ENCODE measurements at regions not wholly inside any gene's neighbourhood (a gene's known extent, or its start where the extent isn't known, plus 50 kb on each side); places are given as distances from the start of the nearest gene placed in this dataset.

DNA sequence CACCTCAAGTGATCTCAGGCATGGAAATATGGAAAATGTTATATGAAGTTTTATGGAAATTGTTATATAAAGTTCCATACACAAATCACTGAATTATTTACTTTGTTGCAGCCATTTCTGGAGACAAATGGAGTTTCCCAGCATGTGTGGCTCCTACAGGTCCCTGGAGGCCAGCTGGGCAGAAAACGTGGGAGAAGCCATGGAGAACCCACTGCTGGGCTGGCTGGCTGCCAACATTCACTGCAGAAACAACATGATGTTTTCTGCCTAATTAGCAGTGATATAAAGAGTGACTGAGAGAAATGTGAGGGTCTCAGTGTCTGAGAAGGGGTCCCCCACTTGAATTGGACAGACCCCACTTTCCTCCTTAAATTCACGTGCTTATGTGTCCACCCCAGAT, 208.8 kb upstream of the IRX2 start (continued):
- TF ChIP-seq, protein P1, sequence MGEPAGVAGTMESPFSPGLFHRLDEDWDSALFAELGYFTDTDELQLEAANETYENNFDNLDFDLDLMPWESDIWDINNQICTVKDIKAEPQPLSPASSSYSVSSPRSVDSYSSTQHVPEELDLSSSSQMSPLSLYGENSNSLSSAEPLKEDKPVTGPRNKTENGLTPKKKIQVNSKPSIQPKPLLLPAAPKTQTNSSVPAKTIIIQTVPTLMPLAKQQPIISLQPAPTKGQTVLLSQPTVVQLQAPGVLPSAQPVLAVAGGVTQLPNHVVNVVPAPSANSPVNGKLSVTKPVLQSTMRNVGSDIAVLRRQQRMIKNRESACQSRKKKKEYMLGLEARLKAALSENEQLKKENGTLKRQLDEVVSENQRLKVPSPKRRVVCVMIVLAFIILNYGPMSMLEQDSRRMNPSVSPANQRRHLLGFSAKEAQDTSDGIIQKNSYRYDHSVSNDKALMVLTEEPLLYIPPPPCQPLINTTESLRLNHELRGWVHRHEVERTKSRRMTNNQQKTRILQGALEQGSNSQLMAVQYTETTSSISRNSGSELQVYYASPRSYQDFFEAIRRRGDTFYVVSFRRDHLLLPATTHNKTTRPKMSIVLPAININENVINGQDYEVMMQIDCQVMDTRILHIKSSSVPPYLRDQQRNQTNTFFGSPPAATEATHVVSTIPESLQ (CRISPR knock-in tag; IDR thresholded peaks at IDR 0.05), result no peak
- no peak for TF ChIP-seq OVOL2 (CRISPR knock-in tag; IDR thresholded peaks at IDR 0.05; ENCODE audit: borderline replicate concordance)
- TF ChIP-seq NR3C1 (CRISPR knock-in tag; conservative IDR thresholded peaks at IDR 0.05; ENCODE audit: low read depth), result no peak
- TF ChIP-seq, protein P2, sequence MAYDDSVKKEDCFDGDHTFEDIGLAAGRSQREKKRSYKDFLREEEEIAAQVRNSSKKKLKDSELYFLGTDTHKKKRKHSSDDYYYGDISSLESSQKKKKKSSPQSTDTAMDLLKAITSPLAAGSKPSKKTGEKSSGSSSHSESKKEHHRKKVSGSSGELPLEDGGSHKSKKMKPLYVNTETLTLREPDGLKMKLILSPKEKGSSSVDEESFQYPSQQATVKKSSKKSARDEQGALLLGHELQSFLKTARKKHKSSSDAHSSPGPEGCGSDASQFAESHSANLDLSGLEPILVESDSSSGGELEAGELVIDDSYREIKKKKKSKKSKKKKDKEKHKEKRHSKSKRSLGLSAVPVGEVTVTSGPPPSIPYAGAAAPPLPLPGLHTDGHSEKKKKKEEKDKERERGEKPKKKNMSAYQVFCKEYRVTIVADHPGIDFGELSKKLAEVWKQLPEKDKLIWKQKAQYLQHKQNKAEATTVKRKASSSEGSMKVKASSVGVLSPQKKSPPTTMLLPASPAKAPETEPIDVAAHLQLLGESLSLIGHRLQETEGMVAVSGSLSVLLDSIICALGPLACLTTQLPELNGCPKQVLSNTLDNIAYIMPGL (CRISPR knock-in tag; IDR thresholded peaks at IDR 0.05), result no peak
- TF ChIP-seq ZNF671 (CRISPR knock-in tag; IDR thresholded peaks at IDR 0.05), result no peak
- no peak for TF ChIP-seq ESRRA (CRISPR knock-in tag; IDR thresholded peaks at IDR 0.05; ENCODE audit: borderline replicate concordance)
- no peak for TF ChIP-seq TEAD4 (CRISPR knock-in tag; IDR thresholded peaks at IDR 0.05)
- TF ChIP-seq, protein P3, sequence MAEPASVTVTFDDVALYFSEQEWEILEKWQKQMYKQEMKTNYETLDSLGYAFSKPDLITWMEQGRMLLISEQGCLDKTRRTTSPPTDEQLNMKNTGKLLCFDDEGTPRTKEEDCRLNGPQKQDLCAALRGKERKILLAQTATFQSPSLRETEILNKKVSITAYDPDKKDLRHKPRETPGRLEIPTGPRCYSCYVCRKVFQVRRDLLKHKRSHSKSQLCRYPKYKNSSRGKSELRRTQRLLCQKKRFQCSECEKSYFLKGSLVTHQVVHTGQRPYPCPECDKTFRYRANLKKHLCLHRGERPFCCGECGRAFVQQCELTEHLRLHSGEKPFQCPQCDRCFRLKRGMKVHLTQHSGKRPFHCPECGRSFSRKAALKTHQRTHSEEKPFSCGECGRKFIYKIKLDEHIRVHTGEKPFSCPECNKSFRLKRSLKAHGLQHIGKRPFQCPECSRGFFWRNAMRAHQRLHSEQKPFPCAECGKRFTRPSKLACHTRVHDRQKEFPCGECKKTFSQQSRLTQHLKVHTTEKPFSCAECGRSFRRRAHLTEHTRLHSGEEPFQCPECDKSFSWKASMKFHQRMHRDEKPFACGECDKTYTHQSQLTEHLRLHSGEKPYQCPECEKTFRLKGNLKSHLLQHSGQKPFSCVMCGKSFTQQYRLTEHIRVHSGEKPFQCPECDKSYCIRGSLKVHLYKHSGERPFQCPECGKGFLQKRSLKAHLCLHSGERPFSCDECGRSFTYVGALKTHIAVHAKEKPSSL (CRISPR knock-in tag; conservative IDR thresholded peaks at IDR 0.05), result no peak
- no peak for TF ChIP-seq MXD4 (CRISPR knock-in tag; IDR thresholded peaks at IDR 0.05; ENCODE audit: borderline replicate concordance)
- TF ChIP-seq TP53 (CRISPR knock-in tag; IDR thresholded peaks at IDR 0.05), result no peak

DNA sequence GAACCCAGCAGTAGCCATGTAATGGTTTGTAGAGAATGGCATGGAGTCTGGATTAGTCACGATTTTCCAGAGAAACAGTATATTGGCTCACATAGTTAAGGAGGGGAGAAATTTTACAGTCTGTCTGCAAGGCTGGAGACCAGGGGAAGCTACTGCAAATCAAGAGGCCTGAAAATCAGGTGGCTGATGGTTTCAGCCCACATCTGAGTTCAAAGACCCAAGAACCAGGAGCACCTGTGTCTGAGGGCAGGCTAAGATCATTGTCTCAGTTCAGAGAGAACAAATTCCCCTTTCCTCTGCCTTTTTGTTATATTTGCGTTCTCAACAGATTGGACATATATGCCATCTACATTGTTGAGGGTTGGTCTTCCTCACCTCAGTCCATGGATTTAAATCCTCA, 207.5 kb upstream of the IRX2 start:
- peaks cover 8% of the 10 kb centered on the region; the same call in 1 of the 2 replicates for H3K36me3 Mint-ChIP-seq
- no peak overlapping the region for H3K4me3 Mint-ChIP-seq
- peaks cover 37% of the 10 kb centered on the region for H3K9me3 Mint-ChIP-seq
- H3K27ac Mint-ChIP-seq, result no peak overlapping the region
- no peaks in the 10 kb centered on the region for H3K4me1 Mint-ChIP-seq
- no peaks in the 10 kb centered on the region for H3K27me3 Mint-ChIP-seq (ENCODE audit: low read depth)
- ChIA-PET POLR2A (no interaction called here), CTCF (no interaction called here)
- DNase-seq (ENCODE audit: low spot score) (no peak), ATAC-seq (no peak)
- TF ChIP-seq JAZF1 (CRISPR knock-in tag; IDR thresholded peaks at IDR 0.05), result no peak
- TF ChIP-seq ZNF416 (CRISPR knock-in tag; IDR thresholded peaks at IDR 0.05), result no peak
- TF ChIP-seq, protein P4, sequence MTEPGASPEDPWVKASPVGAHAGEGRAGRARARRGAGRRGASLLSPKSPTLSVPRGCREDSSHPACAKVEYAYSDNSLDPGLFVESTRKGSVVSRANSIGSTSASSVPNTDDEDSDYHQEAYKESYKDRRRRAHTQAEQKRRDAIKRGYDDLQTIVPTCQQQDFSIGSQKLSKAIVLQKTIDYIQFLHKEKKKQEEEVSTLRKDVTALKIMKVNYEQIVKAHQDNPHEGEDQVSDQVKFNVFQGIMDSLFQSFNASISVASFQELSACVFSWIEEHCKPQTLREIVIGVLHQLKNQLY (CRISPR knock-in tag; IDR thresholded peaks at IDR 0.05), result no peak
- TF ChIP-seq, protein P5, sequence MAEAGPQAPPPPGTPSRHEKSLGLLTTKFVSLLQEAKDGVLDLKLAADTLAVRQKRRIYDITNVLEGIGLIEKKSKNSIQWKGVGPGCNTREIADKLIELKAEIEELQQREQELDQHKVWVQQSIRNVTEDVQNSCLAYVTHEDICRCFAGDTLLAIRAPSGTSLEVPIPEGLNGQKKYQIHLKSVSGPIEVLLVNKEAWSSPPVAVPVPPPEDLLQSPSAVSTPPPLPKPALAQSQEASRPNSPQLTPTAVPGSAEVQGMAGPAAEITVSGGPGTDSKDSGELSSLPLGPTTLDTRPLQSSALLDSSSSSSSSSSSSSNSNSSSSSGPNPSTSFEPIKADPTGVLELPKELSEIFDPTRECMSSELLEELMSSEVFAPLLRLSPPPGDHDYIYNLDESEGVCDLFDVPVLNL (CRISPR knock-in tag; IDR thresholded peaks at IDR 0.05; ENCODE audit: borderline replicate concordance, low read depth), result no peak
- TF ChIP-seq, protein P6, sequence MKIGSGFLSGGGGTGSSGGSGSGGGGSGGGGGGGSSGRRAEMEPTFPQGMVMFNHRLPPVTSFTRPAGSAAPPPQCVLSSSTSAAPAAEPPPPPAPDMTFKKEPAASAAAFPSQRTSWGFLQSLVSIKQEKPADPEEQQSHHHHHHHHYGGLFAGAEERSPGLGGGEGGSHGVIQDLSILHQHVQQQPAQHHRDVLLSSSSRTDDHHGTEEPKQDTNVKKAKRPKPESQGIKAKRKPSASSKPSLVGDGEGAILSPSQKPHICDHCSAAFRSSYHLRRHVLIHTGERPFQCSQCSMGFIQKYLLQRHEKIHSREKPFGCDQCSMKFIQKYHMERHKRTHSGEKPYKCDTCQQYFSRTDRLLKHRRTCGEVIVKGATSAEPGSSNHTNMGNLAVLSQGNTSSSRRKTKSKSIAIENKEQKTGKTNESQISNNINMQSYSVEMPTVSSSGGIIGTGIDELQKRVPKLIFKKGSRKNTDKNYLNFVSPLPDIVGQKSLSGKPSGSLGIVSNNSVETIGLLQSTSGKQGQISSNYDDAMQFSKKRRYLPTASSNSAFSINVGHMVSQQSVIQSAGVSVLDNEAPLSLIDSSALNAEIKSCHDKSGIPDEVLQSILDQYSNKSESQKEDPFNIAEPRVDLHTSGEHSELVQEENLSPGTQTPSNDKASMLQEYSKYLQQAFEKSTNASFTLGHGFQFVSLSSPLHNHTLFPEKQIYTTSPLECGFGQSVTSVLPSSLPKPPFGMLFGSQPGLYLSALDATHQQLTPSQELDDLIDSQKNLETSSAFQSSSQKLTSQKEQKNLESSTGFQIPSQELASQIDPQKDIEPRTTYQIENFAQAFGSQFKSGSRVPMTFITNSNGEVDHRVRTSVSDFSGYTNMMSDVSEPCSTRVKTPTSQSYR (CRISPR knock-in tag; IDR thresholded peaks at IDR 0.05), result no peak
- TF ChIP-seq, protein P7, sequence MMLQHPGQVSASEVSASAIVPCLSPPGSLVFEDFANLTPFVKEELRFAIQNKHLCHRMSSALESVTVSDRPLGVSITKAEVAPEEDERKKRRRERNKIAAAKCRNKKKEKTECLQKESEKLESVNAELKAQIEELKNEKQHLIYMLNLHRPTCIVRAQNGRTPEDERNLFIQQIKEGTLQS (CRISPR knock-in tag; conservative IDR thresholded peaks at IDR 0.05), result no peak
- TF ChIP-seq, protein P8, sequence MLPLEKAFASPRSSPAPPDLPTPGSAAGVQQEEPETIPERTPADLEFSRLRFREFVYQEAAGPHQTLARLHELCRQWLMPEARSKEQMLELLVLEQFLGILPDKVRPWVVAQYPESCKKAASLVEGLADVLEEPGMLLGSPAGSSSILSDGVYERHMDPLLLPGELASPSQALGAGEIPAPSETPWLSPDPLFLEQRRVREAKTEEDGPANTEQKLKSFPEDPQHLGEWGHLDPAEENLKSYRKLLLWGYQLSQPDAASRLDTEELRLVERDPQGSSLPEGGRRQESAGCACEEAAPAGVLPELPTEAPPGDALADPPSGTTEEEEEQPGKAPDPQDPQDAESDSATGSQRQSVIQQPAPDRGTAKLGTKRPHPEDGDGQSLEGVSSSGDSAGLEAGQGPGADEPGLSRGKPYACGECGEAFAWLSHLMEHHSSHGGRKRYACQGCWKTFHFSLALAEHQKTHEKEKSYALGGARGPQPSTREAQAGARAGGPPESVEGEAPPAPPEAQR (CRISPR knock-in tag; IDR thresholded peaks at IDR 0.05), result no peak
- no peak for TF ChIP-seq OVOL2 (CRISPR knock-in tag; IDR thresholded peaks at IDR 0.05; ENCODE audit: borderline replicate concordance)
- TF ChIP-seq ZNF396 (CRISPR knock-in tag; IDR thresholded peaks at IDR 0.05; ENCODE audit: borderline replicate concordance), result no peak
- TF ChIP-seq FOXK1 (CRISPR knock-in tag; IDR thresholded peaks at IDR 0.05), result no peak
- TF ChIP-seq SMAD4 (CRISPR knock-in tag; IDR thresholded peaks at IDR 0.05), result no peak
- no peak for TF ChIP-seq IRF2 (CRISPR knock-in tag; IDR thresholded peaks at IDR 0.05; ENCODE audit: borderline replicate concordance, low read depth)

Data from WTC11 (cell line).